Thyroid gland (tissue), 4 donors: ENCODE measurements at regions not wholly inside any gene's neighbourhood (a gene's known extent, or its start where the extent isn't known, plus 50 kb on each side); places are given as distances from the start of the nearest gene placed in this dataset.
"Not testable (repeated sequence)": the region's sequence is repeated elsewhere in the genome, so short reads cannot be mapped to it uniquely, and the experiment has no call there.

Experiments used
- DNase-seq, 2 donors: peaks; one replicate each; pipeline ENCODE4 v3.0.0-alpha.2; 2019
- H3K27ac ChIP-seq, 3 donors: fragments of 200-600 bp; sonication (generic); 1 replicate in 2 of 3; 2 replicates in 1 of 3; pipeline ENCODE4 v1.5.1; 2016 to 2019; ENCODE audit warnings: mild to moderate bottlenecking in 1 of 3, moderate library complexity in 1 of 3
- H3K27me3 ChIP-seq: fragments of 200-600 bp; sonication (generic); one replicate; pipeline ENCODE4 v1.5.1; 2019
- H3K36me3 ChIP-seq, 2 donors: fragments of 200-600 bp; sonication (generic); one replicate each; pipeline ENCODE4 v1.5.1; 2016 to 2019
- H3K4me1 ChIP-seq, 2 donors: fragments of 200-600 bp; sonication (generic); one replicate each; pipeline ENCODE4 v1.5.1; 2017 to 2019
- H3K4me3 ChIP-seq, 3 donors: fragments of 200-600 bp; sonication (generic); replicated peaks in 1 of 3; 1 replicate in 2 of 3; 2 replicates in 1 of 3; pipeline ENCODE4 v1.5.1; 2016; ENCODE audit warnings: mild to moderate bottlenecking in 1 of 3
- H3K9me3 ChIP-seq: fragments of 200-600 bp; sonication (generic); one replicate; pipeline ENCODE4 v1.5.1; 2017
- CTCF ChIP-seq, 6 experiments: fragments of 200-600 bp in 3 of 6; fragments of 450-650 bp in 3 of 6; sonication (generic) in 3 of 6; IDR thresholded peaks; one replicate each; pipeline ENCODE4 v1.5.1; 2016 to 2019; ENCODE audit warnings: antibody characterized with exemption in 6 of 6, mild to moderate bottlenecking in 2 of 6, inconsistent platforms in 1 of 6, moderate library complexity in 1 of 6
- POLR2A ChIP-seq, 2 donors: fragments of 450-650 bp; IDR thresholded peaks; one replicate each; pipeline ENCODE4 v1.6.1; 2017; ENCODE audit warnings: antibody characterized with exemption in 2 of 2, mild to moderate bottlenecking in 2 of 2, moderate library complexity in 1 of 2
- WGBS, 2 donors: methylation state at CpG; one replicate each; pipeline ENCODE4 v1.1.5; 2017; 5-methylcytosine and 5-hydroxymethylcytosine counted together
- intact Hi-C: fragments of 100-400 bp; cut with DNase I; formaldehyde crosslinking; loops from one replicate; pipeline ENCODE4 v1.15.1; 2023

DNA sequence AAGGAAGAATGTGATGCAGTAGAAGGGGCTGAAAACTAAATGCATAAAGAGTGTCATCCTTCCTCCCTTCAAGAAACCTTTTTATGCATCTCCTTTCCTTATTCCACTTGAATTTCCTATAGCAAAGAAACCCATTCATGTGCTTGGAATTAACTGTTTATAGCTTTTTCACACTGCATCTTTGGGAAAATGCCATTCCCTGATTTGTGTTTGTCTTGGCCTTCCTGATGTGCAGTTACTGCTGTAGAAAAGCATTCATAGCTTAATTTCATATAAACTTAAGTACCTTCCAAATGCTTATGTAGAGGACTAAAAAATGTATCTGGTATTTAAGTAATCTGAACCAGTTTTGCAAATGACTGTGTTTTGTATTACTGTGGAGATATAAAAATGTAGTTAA is 61.8 kb downstream of the SDR9C7 start:
- TF ChIP-seq CTCF (IDR thresholded peaks at IDR 0.05) (no peak), POLR2A (IDR thresholded peaks at IDR 0.05) (no peak)

GRCh38 chr12:56867216-56867615 is 67.0 kb downstream of the SDR9C7 start:
- no peaks in the 10 kb centered on the region for H3K36me3 ChIP-seq
- TF ChIP-seq POLR2A (IDR thresholded peaks at IDR 0.05): no peak
- no peak for TF ChIP-seq CTCF (IDR thresholded peaks at IDR 0.05)
- H3K4me3 ChIP-seq: no peak overlapping the region
- no peak for DNase-seq
- H3K27me3 ChIP-seq: no peaks in the 10 kb centered on the region
- intact Hi-C loops: no loop called here
- H3K4me1 ChIP-seq: no peaks in the 10 kb centered on the region
- WGBS, 2 donors: 43 to 52% methylated on average over 1 of the region's 1 CpG
- H3K9me3 ChIP-seq: no peaks in the 10 kb centered on the region
- no peak overlapping the region for H3K27ac ChIP-seq

More for the DNA sequence above, 61.8 kb downstream of the SDR9C7 start:
- H3K4me3 ChIP-seq: no peak overlapping the region
- no peaks in the 10 kb centered on the region for H3K4me1 ChIP-seq
- no peak for DNase-seq
- H3K27ac ChIP-seq: no peak overlapping the region
- no peaks in the 10 kb centered on the region for H3K9me3 ChIP-seq
- no peaks in the 10 kb centered on the region for H3K27me3 ChIP-seq
- intact Hi-C loops: no loop called here
- no peaks in the 10 kb centered on the region for H3K36me3 ChIP-seq

DNA sequence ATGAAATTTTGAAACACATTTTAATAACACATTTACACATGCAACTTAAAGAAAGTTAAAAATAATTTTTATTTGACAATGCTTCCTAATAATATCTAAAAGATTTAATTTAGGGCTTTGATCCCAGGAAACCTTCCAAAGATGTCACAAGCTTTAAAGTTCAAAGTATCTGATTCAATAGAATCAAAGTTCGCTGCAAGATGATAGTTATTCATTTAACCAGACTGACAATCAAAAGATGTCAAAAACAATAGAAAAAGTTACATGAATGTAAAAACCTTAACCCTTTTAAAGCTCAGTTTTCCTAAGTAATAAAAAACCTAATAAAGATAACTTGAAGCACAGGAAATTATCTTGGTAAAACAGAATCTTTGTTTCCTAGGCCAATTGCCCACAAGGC is 67.7 kb downstream of the SDR9C7 start:
- 88 to 92% methylated on average over 1 of the region's 1 CpG for whole genome bisulfite sequencing, 2 donors
- Histone ChIP-seq H3K27me3 (no peaks in the 10 kb centered on the region), H3K4me1 (no peaks in the 10 kb centered on the region), H3K36me3 (no peaks in the 10 kb centered on the region), H3K4me3 (no peak overlapping the region), H3K27ac (no peak overlapping the region), H3K9me3 (no peaks in the 10 kb centered on the region)
- no peak for TF ChIP-seq POLR2A (IDR thresholded peaks at IDR 0.05)
- DNase-seq: no peak
- intact Hi-C loops: no loop called here

DNA sequence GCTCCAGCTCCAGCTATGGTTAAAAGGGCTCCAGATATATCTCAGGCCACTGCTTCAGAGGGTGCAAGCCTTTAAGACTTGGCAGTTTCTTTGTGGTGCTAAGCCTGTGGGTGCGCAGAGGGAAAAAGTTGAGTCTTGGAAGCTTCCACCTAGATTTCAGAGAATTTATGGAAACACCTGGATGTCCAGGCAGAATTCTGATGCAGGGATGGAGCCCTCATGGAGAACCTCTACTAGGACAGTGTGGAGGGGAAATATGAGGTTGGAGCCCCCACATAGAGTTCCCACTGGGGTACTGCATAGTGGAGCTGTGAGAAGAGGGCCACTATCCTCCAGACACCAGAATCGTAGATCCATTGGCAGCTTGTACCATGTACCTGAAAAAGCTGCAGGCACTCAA is 69.9 kb downstream of the SDR9C7 start:
- H3K27me3 ChIP-seq: no peaks in the 10 kb centered on the region
- H3K4me3 ChIP-seq: no peak overlapping the region
- TF ChIP-seq CTCF (IDR thresholded peaks at IDR 0.05) (no peak), POLR2A (IDR thresholded peaks at IDR 0.05) (no peak)
- WGBS, 2 donors: 95 to 100% methylated on average over 1 to 2 of the region's 2 CpGs
- no peaks in the 10 kb centered on the region for H3K4me1 ChIP-seq
- DNase-seq: no peak
- H3K9me3 ChIP-seq: no peaks in the 10 kb centered on the region
- no peak overlapping the region for H3K27ac ChIP-seq
- intact Hi-C loops: no loop called here
- H3K36me3 ChIP-seq: no peaks in the 10 kb centered on the region

GRCh38 chr12:56863789-56864188 is 70.4 kb downstream of the SDR9C7 start:
- intact Hi-C loops: no loop called here
- Histone ChIP-seq H3K9me3 (no peaks in the 10 kb centered on the region), H3K27me3 (no peaks in the 10 kb centered on the region), H3K27ac (no peak overlapping the region), H3K36me3 (no peaks in the 10 kb centered on the region), H3K4me3 (no peak overlapping the region), H3K4me1 (no peaks in the 10 kb centered on the region)
- no peak for DNase-seq
- no peak for TF ChIP-seq CTCF (IDR thresholded peaks at IDR 0.05)
- no peak for TF ChIP-seq POLR2A (IDR thresholded peaks at IDR 0.05)

GRCh38 chr12:56862264-56862663 is 71.9 kb downstream of the SDR9C7 start:
- no peak for DNase-seq
- H3K36me3 ChIP-seq: no peaks in the 10 kb centered on the region
- no peak overlapping the region for H3K4me3 ChIP-seq
- H3K27ac ChIP-seq: no peak overlapping the region
- intact Hi-C loops: no loop called here
- no peak for TF ChIP-seq POLR2A (IDR thresholded peaks at IDR 0.05)
- no peak for TF ChIP-seq CTCF (IDR thresholded peaks at IDR 0.05)
- H3K27me3 ChIP-seq: no peaks in the 10 kb centered on the region
- H3K9me3 ChIP-seq: no peaks in the 10 kb centered on the region
- no peaks in the 10 kb centered on the region for H3K4me1 ChIP-seq
- WGBS, 2 donors: 73 to 82% methylated on average over 2 of the region's 2 CpGs

DNA sequence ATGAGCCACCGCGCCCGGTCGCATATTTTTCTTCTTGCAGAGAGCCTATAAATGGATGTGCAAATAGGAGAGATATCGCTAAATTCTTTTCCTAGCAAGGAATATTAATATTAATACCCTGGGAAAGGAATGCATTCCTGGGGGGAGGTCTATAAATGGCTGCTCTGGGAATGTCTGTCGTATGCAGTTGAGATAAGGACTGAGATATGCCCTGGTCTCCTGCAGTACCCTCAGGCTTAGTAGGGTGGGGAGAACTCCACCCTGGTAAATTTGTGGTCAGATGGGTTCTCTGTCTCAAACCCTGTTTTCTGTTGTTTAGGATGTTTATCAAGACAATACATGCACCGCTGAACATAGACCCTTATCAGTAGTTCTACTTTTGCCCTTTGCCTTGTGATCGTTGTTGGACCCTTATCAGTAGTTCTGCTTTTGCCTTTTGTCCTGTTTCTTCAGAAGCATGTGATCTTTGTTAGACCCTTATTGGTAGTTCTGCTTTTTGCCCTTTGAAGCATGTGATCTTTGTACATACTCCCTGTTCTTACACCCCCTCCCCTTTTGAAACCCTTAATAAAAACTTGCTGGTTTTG is 80.7 kb downstream of the SDR9C7 start:
- not testable (repeated sequence) for H3K4me1 ChIP-seq
- 81 to 86% methylated on average over 8 of the region's 8 CpGs for WGBS, 2 donors

More for the DNA sequence above, 80.7 kb downstream of the SDR9C7 start:
- intact Hi-C loops, H3K4me3 ChIP-seq, H3K27ac ChIP-seq, DNase-seq, H3K9me3 ChIP-seq, H3K36me3 ChIP-seq, H3K27me3 ChIP-seq: not testable (repeated sequence)
